Endothelial cell of umbilical vein (primary cell): ENCODE measurements at regions not wholly inside any gene's neighbourhood (a gene's known extent, or its start where the extent isn't known, plus 50 kb on each side); places are given as distances from the start of the nearest gene placed in this dataset.

Experiments used
- BruUV-seq: library from RNA; stranded (reverse); fragments of 400-500 nt; replicated peaks from 2 replicates; lab custom pipeline; 2021; lab: Mats Ljungman, UMichigan
- CTCF ChIA-PET: fragments of 300-600, 350-600 bp; sonication (Branson Sonifier 250); formaldehyde crosslinking; loops from one replicate; lab custom pipeline; 2021; ENCODE audit warnings: antibody characterized with exemption, inconsistent platforms; lab: Charles Lee
- POLR2A ChIA-PET: fragments of 300-600, 350-600 bp; sonication (Branson Sonifier 250); formaldehyde crosslinking; loops from one replicate; lab custom pipeline; 2021; ENCODE audit warnings: antibody characterized with exemption, inconsistent platforms; lab: Charles Lee
- DNase-seq: peaks from one replicate; pipeline ENCODE4 v3.0.0-alpha.2; 2011; ENCODE audit warnings: low read depth, low spot score
- FAIRE-seq: peaks from 2 replicates; lab custom pipeline; 2011; peaks lifted over from hg19 to GRCh38; lab: Jason Lieb, UNC
- H2AFZ ChIP-seq: 2 replicates; pipeline ENCODE4 v1.6.0; 2012; ENCODE audit warnings: low read depth, low read length, control low read depth, inconsistent platforms
- H3K27ac ChIP-seq: 2 replicates; pipeline ENCODE4 v1.5.1; 2011; ENCODE audit warnings: low read depth, mild to moderate bottlenecking, control low read depth, low read length, moderate library complexity; ENCODE audit not compliant: insufficient read depth
- H3K27me3 ChIP-seq, 2 experiments: 2 replicates each; pipeline versions ENCODE4 v1.6.0 to v1.6.1; 2011; ENCODE audit warnings: low read length in 2 of 2, mixed read lengths in 1 of 2; ENCODE audit not compliant: control insufficient read depth in 2 of 2, insufficient read depth in 2 of 2
- H3K36me3 ChIP-seq, 2 experiments: 2 replicates in 1 of 2; 3 replicates in 1 of 2; pipeline ENCODE4 v1.5.1; 2011; ENCODE audit warnings: low read length in 2 of 2, mild to moderate bottlenecking in 1 of 2, moderate library complexity in 1 of 2; ENCODE audit not compliant: control insufficient read depth in 2 of 2, insufficient read depth in 2 of 2; ENCODE audit errors: extremely low read depth in 1 of 2
- H3K4me1 ChIP-seq: 3 replicates; pipeline ENCODE4 v1.5.1; 2011; ENCODE audit warnings: mild to moderate bottlenecking, low read length; ENCODE audit not compliant: control insufficient read depth, insufficient read depth; ENCODE audit errors: extremely low read depth
- H3K4me2 ChIP-seq: 2 replicates; pipeline ENCODE4 v1.6.1; 2011; ENCODE audit warnings: low read length, control low read depth, mixed read lengths; ENCODE audit not compliant: insufficient read depth
- H3K4me3 ChIP-seq, 3 experiments: fragments of 200-600 bp in 1 of 3; sonication (generic), shearing (Covaris generic) in 1 of 3; replicated peaks in 1 of 3; 2 replicates each; pipeline ENCODE4 v1.5.1; 2011 to 2016; ENCODE audit warnings: control low read depth in 3 of 3, low read length in 3 of 3, mild to moderate bottlenecking in 2 of 3, inconsistent platforms in 1 of 3, low read depth in 1 of 3, moderate library complexity in 1 of 3; ENCODE audit not compliant: insufficient read depth in 1 of 3
- H3K79me2 ChIP-seq: 2 replicates; pipeline ENCODE4 v1.6.0; 2012; ENCODE audit warnings: low read length, inconsistent platforms; ENCODE audit not compliant: control insufficient read depth, insufficient read depth
- H3K9ac ChIP-seq: replicated peaks from 2 replicates; pipeline ENCODE3; 2011; ENCODE audit warnings: low read length, control low read depth; ENCODE audit not compliant: insufficient read depth; ENCODE audit errors: extremely low read depth
- H3K9me1 ChIP-seq: replicated peaks from 3 replicates; pipeline ENCODE4 v1.6.0; 2011; ENCODE audit warnings: mild to moderate bottlenecking, low read length; ENCODE audit not compliant: control insufficient read depth, insufficient read depth; ENCODE audit errors: extremely low read depth
- H3K9me3 ChIP-seq: replicated peaks from 2 replicates; pipeline ENCODE4 v1.5.1; 2012; ENCODE audit warnings: low read length, inconsistent platforms; ENCODE audit not compliant: control insufficient read depth, insufficient read depth
- H4K20me1 ChIP-seq: replicated peaks from 2 replicates; pipeline ENCODE3; 2011; ENCODE audit warnings: mild to moderate bottlenecking, low read length; ENCODE audit not compliant: control insufficient read depth, insufficient read depth; ENCODE audit errors: extremely low read depth
- CTCF ChIP-seq, 2 donors: IDR thresholded peaks; 1 replicate in 1 of 2; 2 replicates in 1 of 2; pipeline ENCODE4 v1.5.1; 2011; ENCODE audit warnings: low read length in 2 of 2, mild to moderate bottlenecking in 2 of 2, moderate library complexity in 2 of 2, control low read depth in 1 of 2, inconsistent platforms in 1 of 2, low read depth in 1 of 2; ENCODE audit not compliant: insufficient read depth in 1 of 2; ENCODE audit errors: extremely low read depth in 1 of 2
- EZH2 ChIP-seq: IDR thresholded peaks from 2 replicates; pipeline ENCODE4 v1.6.1; 2012; ENCODE audit warnings: borderline replicate concordance, low read depth, mild to moderate bottlenecking, moderate library complexity, low read length, inconsistent platforms; ENCODE audit not compliant: severe bottlenecking
- FOS ChIP-seq: IDR thresholded peaks from 2 replicates; pipeline ENCODE4 v1.6.1; 2011; ENCODE audit warnings: mild to moderate bottlenecking, low read length, moderate library complexity, borderline replicate concordance; ENCODE audit not compliant: insufficient read depth
- GATA2 ChIP-seq: IDR thresholded peaks from 2 replicates; pipeline ENCODE4 v1.7.0; 2011; ENCODE audit warnings: low read depth, mild to moderate bottlenecking, moderate library complexity, mixed read lengths, low read length; ENCODE audit not compliant: insufficient read length, insufficient read depth
- JUN ChIP-seq: IDR thresholded peaks from 2 replicates; pipeline ENCODE4 v1.6.1; 2011; ENCODE audit warnings: borderline replicate concordance, low read depth; ENCODE audit not compliant: insufficient read length, insufficient read depth
- MYC ChIP-seq: IDR thresholded peaks from one replicate; pipeline ENCODE4 v1.6.1; 2011; ENCODE audit warnings: mild to moderate bottlenecking, low read depth, low read length
- POLR2A ChIP-seq: IDR thresholded peaks from 2 replicates; pipeline ENCODE4 v1.6.1; 2012; ENCODE audit warnings: low read depth, mild to moderate bottlenecking, control low read depth, low read length
- POLR2AphosphoS5 ChIP-seq: IDR thresholded peaks from 2 replicates; pipeline ENCODE4 v1.6.1; 2012; ENCODE audit warnings: low read depth, mild to moderate bottlenecking, control low read depth, low read length, moderate library complexity; ENCODE audit not compliant: insufficient read depth
- dilution Hi-C: fragments of 300-500 bp; cut with MboI; formaldehyde crosslinking; loops from one replicate; pipeline ENCODE4 v1.15.0; 2019; ENCODE audit warnings: low sequenced_read_pairs; ENCODE audit not compliant: extremely low pct_ligation_motif_present
- intact Hi-C: fragments of 100-400 bp; cut with micrococcal nuclease; formaldehyde crosslinking; loops from one replicate; pipeline ENCODE4 v1.10.0; 2022
- TF ChIP-seq, protein P1 (sequence below): IDR thresholded peaks from 2 replicates; pipeline ENCODE4 v1.6.1; 2011; ENCODE audit not compliant: insufficient read depth, insufficient read length

- Histone ChIP-seq H3K9me3 (no peaks in the 10 kb centered on the region), H3K4me3 (no peak overlapping the region), H3K9ac (no peak overlapping the region), H3K36me3 (no peaks in the 10 kb centered on the region), H2AFZ (no peak overlapping the region), H4K20me1 (no peaks in the 10 kb centered on the region), H3K4me1 (no peaks in the 10 kb centered on the region), H3K27me3 (no peaks in the 10 kb centered on the region), H3K4me2 (no peak overlapping the region), H3K9me1 (no peaks in the 10 kb centered on the region), H3K79me2 (no peaks in the 10 kb centered on the region), H3K27ac (no peak overlapping the region)
- no peak for DNase-seq
- dilution Hi-C loops (no loop called here), intact Hi-C loops (no loop called here)
- no peak for FAIRE-seq
- no TSS peak for BruUV-seq
- ChIA-PET CTCF (interaction anchor here (0.8 to 1.3 kb wide), 2 partner anchors 9 to 18 kb away, joined by 3 to 4 read pairs; no protein-coding TSS in a partner anchor), POLR2A (no interaction called here)
- TF ChIP-seq MYC (no peak), POLR2AphosphoS5 (no peak), FOS (no peak), JUN (peak; percentile 6), CTCF (IDR thresholded peaks at IDR 0.05; ENCODE audit: extremely low read depth in 1 of 2, insufficient read depth in 1 of 2, low read depth in 1 of 2, low read length in 2 of 2) (no peak), POLR2A (no peak), GATA2 (no peak), EZH2 (no peak)
- TF ChIP-seq, protein P1, sequence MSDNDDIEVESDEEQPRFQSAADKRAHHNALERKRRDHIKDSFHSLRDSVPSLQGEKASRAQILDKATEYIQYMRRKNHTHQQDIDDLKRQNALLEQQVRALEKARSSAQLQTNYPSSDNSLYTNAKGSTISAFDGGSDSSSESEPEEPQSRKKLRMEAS, result no peak
Measured at GRCh38 chr11:122038543-122038942, 77.5 kb downstream of the BLID start.
